ENCODE measurements at regions not wholly inside any gene's neighbourhood (a gene's known extent, or its start where the extent isn't known, plus 50 kb on each side); places are given as distances from the start of the nearest gene placed in this dataset.

DNA sequence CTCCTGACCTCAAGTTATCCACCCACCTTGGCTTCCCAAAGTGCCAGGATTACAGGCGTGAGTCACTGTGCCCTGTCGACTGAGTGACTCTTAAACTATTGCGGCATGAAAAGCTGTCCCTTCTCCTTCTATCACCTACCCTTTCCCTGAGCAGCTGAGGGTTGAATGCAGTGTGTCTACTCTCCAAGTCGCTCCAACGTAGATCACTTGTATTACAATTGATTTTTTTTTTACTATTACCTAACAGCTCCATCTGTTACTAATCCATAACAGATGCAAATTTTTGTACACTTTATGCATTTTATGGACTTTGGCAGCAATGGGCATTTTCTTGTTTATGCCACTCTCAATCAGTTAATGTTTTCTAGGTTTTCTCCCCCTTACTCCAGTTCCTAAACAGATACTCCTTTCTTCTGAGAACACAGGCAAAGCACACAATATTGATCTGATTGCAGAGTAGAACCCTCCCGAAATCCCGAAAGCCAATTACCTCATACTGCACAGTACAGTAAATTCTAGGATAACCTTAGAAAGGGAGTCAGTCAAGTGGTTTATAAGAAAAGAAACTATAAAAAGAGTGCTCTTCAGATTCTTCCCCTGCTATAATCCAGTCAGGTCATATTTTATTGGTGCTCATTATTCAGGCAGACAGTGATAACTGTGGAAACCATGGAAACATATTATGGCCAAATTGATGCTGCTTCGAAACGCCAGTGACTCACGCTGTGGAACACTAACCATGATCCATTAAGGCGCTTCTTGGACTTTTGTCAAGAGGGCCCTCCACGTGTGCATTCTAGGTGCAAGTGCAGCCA, 273.0 kb downstream of the ADGB start:
- no peak for TF ChIP-seq POLR2A (IDR thresholded peaks at IDR 0.05)
- TF ChIP-seq, protein P1, sequence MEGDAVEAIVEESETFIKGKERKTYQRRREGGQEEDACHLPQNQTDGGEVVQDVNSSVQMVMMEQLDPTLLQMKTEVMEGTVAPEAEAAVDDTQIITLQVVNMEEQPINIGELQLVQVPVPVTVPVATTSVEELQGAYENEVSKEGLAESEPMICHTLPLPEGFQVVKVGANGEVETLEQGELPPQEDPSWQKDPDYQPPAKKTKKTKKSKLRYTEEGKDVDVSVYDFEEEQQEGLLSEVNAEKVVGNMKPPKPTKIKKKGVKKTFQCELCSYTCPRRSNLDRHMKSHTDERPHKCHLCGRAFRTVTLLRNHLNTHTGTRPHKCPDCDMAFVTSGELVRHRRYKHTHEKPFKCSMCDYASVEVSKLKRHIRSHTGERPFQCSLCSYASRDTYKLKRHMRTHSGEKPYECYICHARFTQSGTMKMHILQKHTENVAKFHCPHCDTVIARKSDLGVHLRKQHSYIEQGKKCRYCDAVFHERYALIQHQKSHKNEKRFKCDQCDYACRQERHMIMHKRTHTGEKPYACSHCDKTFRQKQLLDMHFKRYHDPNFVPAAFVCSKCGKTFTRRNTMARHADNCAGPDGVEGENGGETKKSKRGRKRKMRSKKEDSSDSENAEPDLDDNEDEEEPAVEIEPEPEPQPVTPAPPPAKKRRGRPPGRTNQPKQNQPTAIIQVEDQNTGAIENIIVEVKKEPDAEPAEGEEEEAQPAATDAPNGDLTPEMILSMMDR (IDR thresholded peaks at IDR 0.05) = no peak

All from uterus (tissue), 2 donors.